HCT116 (cell line): ENCODE measurements at regions not wholly inside any gene's neighbourhood (a gene's known extent, or its start where the extent isn't known, plus 50 kb on each side); places are given as distances from the start of the nearest gene placed in this dataset.

Source experiments
- ATAC-seq: fragments of 200-7000 bp; cut with Tn5 transposase; 2 replicates; pipeline ENCODE4 v1.9.1; 2020; ENCODE audit warnings: mild to moderate bottlenecking, moderate library complexity
- BruUV-seq: library from RNA; stranded (reverse); fragments of 400-500 nt; replicated peaks from 2 replicates; lab custom pipeline; 2021; lab: Mats Ljungman, UMichigan
- CTCF ChIA-PET: fragments of 300-600 bp; sonication (Branson Sonifier 250); formaldehyde crosslinking; loops from one replicate; lab custom pipeline; 2021; ENCODE audit warnings: antibody characterized with exemption; lab: Charles Lee
- POLR2A ChIA-PET: fragments of 300-600, 350-600 bp; sonication (Branson Sonifier 250); formaldehyde crosslinking; loops from one replicate; lab custom pipeline; 2021; ENCODE audit warnings: antibody characterized with exemption; lab: Charles Lee
- RAD21 ChIA-PET, 2 experiments: fragments of 300-600 bp; sonication (Branson Sonifier 250); formaldehyde crosslinking; loops; one replicate each; lab custom pipeline; 2023; ENCODE audit warnings: low total read pairs in 2 of 2; ENCODE audit not compliant: uncharacterized antibody in 2 of 2, unreplicated experiment in 2 of 2, low non-redundant PET in 1 of 2; lab: Charles Lee
- DNase-seq: peaks from one replicate; pipeline ENCODE4 v3.0.0-alpha.2; 2010; ENCODE audit warnings: low read depth, low spot score
- H2AFZ ChIP-seq: fragments of 200-600 bp; shearing (Covaris generic), sonication (generic); 2 replicates; pipeline ENCODE4 v1.6.1; 2017; ENCODE audit warnings: low read depth, mixed run types, mixed read lengths, antibody characterized with exemption, low read length; ENCODE audit not compliant: poor library complexity, severe bottlenecking
- H3K27ac ChIP-seq: 2 replicates; pipeline ENCODE4 v1.5.1; 2012; ENCODE audit warnings: low read depth, low read length
- H3K27me3 ChIP-seq: fragments of 200-600 bp; sonication (generic); 2 replicates; pipeline ENCODE4 v1.6.1; 2016; ENCODE audit warnings: mixed run types, low read length, mixed read lengths; ENCODE audit not compliant: insufficient read depth
- H3K36me3 ChIP-seq, 2 experiments: fragments of 200-500 bp in 1 of 2; fragments of 200-600 bp in 1 of 2; sonication (Bioruptor generic) in 1 of 2; sonication (generic) in 1 of 2; 2 replicates each; pipeline versions ENCODE4 v1.5.1 to v1.6.1; 2014 to 2016; ENCODE audit warnings: low read length in 2 of 2, inconsistent platforms in 1 of 2, mixed read lengths in 1 of 2, mixed run types in 1 of 2; ENCODE audit not compliant: insufficient read depth in 2 of 2, control insufficient read depth in 1 of 2
- H3K4me1 ChIP-seq, 2 experiments: fragments of 200-600 bp in 1 of 2; sonication (generic) in 1 of 2; 2 replicates each; pipeline versions ENCODE4 v1.5.1 to v1.6.1; 2012 to 2017; ENCODE audit warnings: low read length in 2 of 2, inconsistent platforms in 1 of 2, mild to moderate bottlenecking in 1 of 2, mixed read lengths in 1 of 2, mixed run types in 1 of 2, moderate library complexity in 1 of 2; ENCODE audit not compliant: insufficient read depth in 2 of 2, control insufficient read depth in 1 of 2
- H3K4me2 ChIP-seq: fragments of 200-600 bp; sonication (generic); 2 replicates; pipeline ENCODE4 v1.6.1; 2017; ENCODE audit warnings: mixed run types, low read length, mixed read lengths
- H3K4me3 ChIP-seq, 2 experiments: fragments of 200-600 bp in 1 of 2; sonication (generic) in 1 of 2; replicated peaks in 1 of 2; 2 replicates each; pipeline ENCODE4 v1.5.1; 2011 to 2016; ENCODE audit warnings: low read length in 2 of 2, control low read depth in 1 of 2, low read depth in 1 of 2, mild to moderate bottlenecking in 1 of 2, mixed read lengths in 1 of 2, mixed run types in 1 of 2
- H3K79me2 ChIP-seq: fragments of 200-600 bp; sonication (generic); 2 replicates; pipeline ENCODE4 v1.6.1; 2017; ENCODE audit warnings: mild to moderate bottlenecking, mixed run types, low read length, moderate library complexity, mixed read lengths; ENCODE audit not compliant: insufficient read depth
- H3K9ac ChIP-seq: fragments of 200-600 bp; sonication (generic); 2 replicates; pipeline ENCODE4 v1.6.1; 2016; ENCODE audit warnings: low read length, mixed read lengths
- H3K9me2 ChIP-seq: fragments of 200-600 bp; sonication (generic), shearing (Covaris generic); 2 replicates; pipeline ENCODE4 v1.6.1; 2017; ENCODE audit warnings: mixed run types, mild to moderate bottlenecking, moderate library complexity; ENCODE audit not compliant: insufficient read depth
- H3K9me3 ChIP-seq, 2 experiments: fragments of 200-500 bp in 1 of 2; fragments of 200-600 bp in 1 of 2; sonication (Bioruptor generic) in 1 of 2; sonication (generic) in 1 of 2; 2 replicates each; pipeline ENCODE4 v1.6.1; 2014 to 2017; ENCODE audit warnings: low read length in 2 of 2, mixed read lengths in 2 of 2, inconsistent platforms in 1 of 2, low read depth in 1 of 2, mild to moderate bottlenecking in 1 of 2, mixed run types in 1 of 2, moderate library complexity in 1 of 2; ENCODE audit not compliant: control insufficient read depth in 1 of 2, insufficient read depth in 1 of 2
- H4K20me1 ChIP-seq: fragments of 200-600 bp; sonication (generic), shearing (Covaris generic); 2 replicates; pipeline ENCODE4 v1.6.1; 2017; ENCODE audit warnings: mixed run types, mild to moderate bottlenecking, moderate library complexity; ENCODE audit not compliant: insufficient read depth
- CBX3 ChIP-seq: IDR thresholded peaks from 2 replicates; pipeline ENCODE4 v1.6.1; 2012; ENCODE audit warnings: low read depth
- EZH2 ChIP-seq: fragments of 200-600 bp; sonication (generic); IDR thresholded peaks from 2 replicates; pipeline ENCODE4 v1.6.1; 2017; ENCODE audit warnings: antibody characterized with exemption, mixed run types
- EZH2phosphoT487 ChIP-seq: fragments of 200-600 bp; IDR thresholded peaks from 2 replicates; pipeline ENCODE4 v1.6.1; 2018; ENCODE audit warnings: antibody characterized with exemption, borderline replicate concordance
- FOSL1 ChIP-seq: IDR thresholded peaks from 2 replicates; pipeline ENCODE4 v1.6.1; 2012; ENCODE audit warnings: low read depth
- JUND ChIP-seq: IDR thresholded peaks from 2 replicates; pipeline ENCODE4 v1.6.1; 2012
- POLR2AphosphoS5 ChIP-seq: IDR thresholded peaks from 2 replicates; pipeline ENCODE4 v1.6.1; 2011; ENCODE audit warnings: mild to moderate bottlenecking, low read depth, low read length, moderate library complexity
- RAD21 ChIP-seq: IDR thresholded peaks from 2 replicates; pipeline ENCODE4 v1.6.1; 2012; ENCODE audit warnings: low read depth, mild to moderate bottlenecking
- SIN3A ChIP-seq: IDR thresholded peaks from 2 replicates; pipeline ENCODE4 v1.6.1; 2012; ENCODE audit warnings: low read depth
- SP1 ChIP-seq: IDR thresholded peaks from 2 replicates; pipeline ENCODE4 v1.6.1; 2012; ENCODE audit warnings: low read depth
- SRF ChIP-seq: IDR thresholded peaks from 2 replicates; pipeline ENCODE4 v1.6.1; 2012; ENCODE audit warnings: low read depth
- ZFX ChIP-seq: fragments of 450-650 bp; IDR thresholded peaks from 2 replicates; pipeline ENCODE4 v1.6.1; 2017
- ZNF274 ChIP-seq: fragments of 200-500 bp; sonication (Bioruptor generic); IDR thresholded peaks from 2 replicates; pipeline ENCODE4 v1.6.1; 2014; ENCODE audit warnings: mild to moderate bottlenecking, low read depth, low read length, inconsistent platforms
- intact Hi-C: fragments of 100-400 bp; cut with micrococcal nuclease; formaldehyde crosslinking; loops from 2 replicates; pipeline ENCODE4 v1.10.0; 2022
- TF ChIP-seq, protein P1 (sequence below), 3 experiments: fragments of 200-600 bp in 1 of 3; sonication (generic) in 1 of 3; IDR thresholded peaks in 2 of 3; conservative IDR thresholded peaks in 1 of 3; 2 replicates each; pipeline ENCODE4 v1.5.1; 2012 to 2017; ENCODE audit warnings: low read depth in 2 of 3, low read length in 2 of 3, antibody characterized with exemption in 1 of 3, borderline replicate concordance in 1 of 3, control low read depth in 1 of 3, mild to moderate bottlenecking in 1 of 3, mixed read lengths in 1 of 3, mixed run types in 1 of 3, moderate library complexity in 1 of 3; ENCODE audit not compliant: insufficient read depth in 1 of 3

DNA sequence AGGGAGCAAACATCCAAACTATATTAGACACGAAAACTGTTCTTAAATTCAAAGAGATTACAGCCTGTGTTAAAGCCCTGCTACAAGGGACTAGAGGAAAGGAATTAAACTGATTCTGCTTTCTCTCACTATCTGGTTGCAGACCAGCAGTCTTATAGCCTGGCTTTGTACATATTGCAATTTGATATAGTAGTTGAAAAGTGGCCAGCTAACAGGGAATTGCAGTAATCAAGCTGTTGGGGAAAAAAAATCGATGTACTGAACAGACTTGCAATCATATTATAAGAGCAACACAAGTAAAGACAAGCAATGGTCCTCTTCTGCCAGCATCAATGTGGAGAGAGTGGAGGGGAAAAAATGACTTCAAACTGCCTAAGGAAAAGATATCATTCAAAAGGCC, 364.4 kb upstream of the EPHA5 start:
- POLR2A ChIA-PET = no interaction called here
- H3K9me2 ChIP-seq = no peaks in the 10 kb centered on the region
- intact Hi-C loops = no loop called here
- no peak overlapping the region for H3K27ac ChIP-seq
- H3K27me3 ChIP-seq = no peaks in the 10 kb centered on the region
- RAD21 ChIA-PET = no interaction called here
- H3K4me3 ChIP-seq = no peak overlapping the region
- no peak overlapping the region for H3K4me2 ChIP-seq
- H3K79me2 ChIP-seq = no peaks in the 10 kb centered on the region
- H2AFZ ChIP-seq = no peak overlapping the region
- H3K36me3 ChIP-seq = no peaks in the 10 kb centered on the region
- CTCF ChIA-PET = no interaction called here
- DNase-seq (no peak), ATAC-seq (no peak)
- no peaks in the 10 kb centered on the region for H3K4me1 ChIP-seq
- peaks cover 0 to 17% of the 10 kb centered on the region in 2 experiments; a peak in 1 of 4 replicates for H3K9me3 ChIP-seq
- no TSS peak for BruUV-seq
- no peak overlapping the region for H3K9ac ChIP-seq
- TF ChIP-seq ZNF274 = no peak
- no peak for TF ChIP-seq SIN3A
- TF ChIP-seq RAD21 = no peak
- TF ChIP-seq, all 23 proteins: peak for 0
- H4K20me1 ChIP-seq = no peaks in the 10 kb centered on the region

DNA sequence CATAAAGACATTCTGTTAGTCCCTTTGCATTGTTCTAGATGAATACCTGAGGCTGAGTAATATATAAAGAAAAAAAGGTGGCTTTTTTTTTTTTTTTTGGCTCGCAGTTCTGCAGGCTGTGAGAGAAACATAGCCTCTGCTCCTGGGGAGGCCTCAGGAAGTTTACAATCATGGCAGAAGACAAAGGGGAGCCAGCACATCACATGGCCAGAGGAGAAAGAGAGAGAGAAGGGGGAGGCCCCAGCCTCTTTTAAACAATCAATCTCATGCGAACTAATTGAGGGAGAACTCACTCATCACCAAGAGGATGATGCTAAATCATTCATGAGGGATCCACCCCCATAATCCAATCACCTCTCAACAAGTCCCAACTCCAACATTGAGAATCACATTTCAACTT, 364.0 kb upstream of the EPHA5 start:
- DNase-seq (no peak), ATAC-seq (no peak)
- Histone ChIP-seq H4K20me1 (no peaks in the 10 kb centered on the region), H3K27ac (no peak overlapping the region), H3K4me2 (no peak overlapping the region), H3K36me3 (no peaks in the 10 kb centered on the region), H3K9me3 (peaks cover 0 to 16% of the 10 kb centered on the region in 2 experiments; a peak in 2 of 4 replicates), H3K9me2 (no peaks in the 10 kb centered on the region), H3K4me1 (no peaks in the 10 kb centered on the region), H3K27me3 (no peaks in the 10 kb centered on the region), H2AFZ (no peak overlapping the region), H3K9ac (no peak overlapping the region), H3K79me2 (no peaks in the 10 kb centered on the region), H3K4me3 (no peak overlapping the region)
- ChIA-PET POLR2A (no interaction called here), CTCF (no interaction called here), RAD21 (no interaction called here)
- no TSS peak for BruUV-seq
- no peak for TF ChIP-seq RAD21
- no peak for TF ChIP-seq ZFX
- TF ChIP-seq EZH2 = no peak
- no peak for TF ChIP-seq ZNF274
- TF ChIP-seq JUND = no peak
- TF ChIP-seq SP1 = no peak
- no peak for TF ChIP-seq POLR2AphosphoS5
- TF ChIP-seq FOSL1 = no peak
- no peak for TF ChIP-seq EZH2phosphoT487
- no peak for TF ChIP-seq SRF
- TF ChIP-seq, protein P1, sequence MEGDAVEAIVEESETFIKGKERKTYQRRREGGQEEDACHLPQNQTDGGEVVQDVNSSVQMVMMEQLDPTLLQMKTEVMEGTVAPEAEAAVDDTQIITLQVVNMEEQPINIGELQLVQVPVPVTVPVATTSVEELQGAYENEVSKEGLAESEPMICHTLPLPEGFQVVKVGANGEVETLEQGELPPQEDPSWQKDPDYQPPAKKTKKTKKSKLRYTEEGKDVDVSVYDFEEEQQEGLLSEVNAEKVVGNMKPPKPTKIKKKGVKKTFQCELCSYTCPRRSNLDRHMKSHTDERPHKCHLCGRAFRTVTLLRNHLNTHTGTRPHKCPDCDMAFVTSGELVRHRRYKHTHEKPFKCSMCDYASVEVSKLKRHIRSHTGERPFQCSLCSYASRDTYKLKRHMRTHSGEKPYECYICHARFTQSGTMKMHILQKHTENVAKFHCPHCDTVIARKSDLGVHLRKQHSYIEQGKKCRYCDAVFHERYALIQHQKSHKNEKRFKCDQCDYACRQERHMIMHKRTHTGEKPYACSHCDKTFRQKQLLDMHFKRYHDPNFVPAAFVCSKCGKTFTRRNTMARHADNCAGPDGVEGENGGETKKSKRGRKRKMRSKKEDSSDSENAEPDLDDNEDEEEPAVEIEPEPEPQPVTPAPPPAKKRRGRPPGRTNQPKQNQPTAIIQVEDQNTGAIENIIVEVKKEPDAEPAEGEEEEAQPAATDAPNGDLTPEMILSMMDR (IDR thresholded peaks at IDR 0.05 in 2 of 3, conservative IDR thresholded peaks at IDR 0.05 in 1 of 3; ENCODE audit: borderline replicate concordance in 1 of 3, insufficient read depth in 1 of 3, low read depth in 2 of 3, low read length in 2 of 3) = no peak
- TF ChIP-seq CBX3 = no peak
- intact Hi-C loops = no loop called here
